Lung (tissue), 11 donors: ENCODE measurements at regions not wholly inside any gene's neighbourhood (a gene's known extent, or its start where the extent isn't known, plus 50 kb on each side); places are given as distances from the start of the nearest gene placed in this dataset.

Experiments used
- ATAC-seq: fragments of 200-7000 bp; cut with Tn5 transposase; one replicate; pipeline ENCODE4 v1.9.1; 2020; ENCODE audit warnings: moderate number of reproducible peaks; ENCODE audit not compliant: insufficient read depth, low FRiP score
- DNase-seq, 3 donors: peaks; one replicate each; pipeline ENCODE4 v3.0.0-alpha.2; 2013 to 2017
- H3K27ac ChIP-seq, 2 donors: one replicate each; pipeline ENCODE4 v1.5.1; 2013; ENCODE audit warnings: mild to moderate bottlenecking in 2 of 2, moderate library complexity in 2 of 2, control low read depth in 1 of 2, inconsistent platforms in 1 of 2, low read depth in 1 of 2, low read length in 1 of 2
- H3K27me3 ChIP-seq, 3 donors: one replicate each; pipeline ENCODE4 v1.5.1; 2013; ENCODE audit warnings: low read length in 2 of 3; ENCODE audit not compliant: control insufficient read depth in 3 of 3, insufficient read depth in 3 of 3
- H3K36me3 ChIP-seq, 4 donors: one replicate each; pipeline ENCODE4 v1.5.1; 2013; ENCODE audit warnings: low read length in 4 of 4, mild to moderate bottlenecking in 1 of 4, moderate library complexity in 1 of 4; ENCODE audit not compliant: control insufficient read depth in 4 of 4, insufficient read depth in 4 of 4
- H3K4me1 ChIP-seq, 5 donors: one replicate each; pipeline ENCODE4 v1.5.1; 2013; ENCODE audit warnings: low read length in 5 of 5, mild to moderate bottlenecking in 2 of 5, moderate library complexity in 1 of 5; ENCODE audit not compliant: control insufficient read depth in 5 of 5, insufficient read depth in 5 of 5
- H3K4me3 ChIP-seq: one replicate; pipeline ENCODE4 v1.5.1; 2013; ENCODE audit warnings: mild to moderate bottlenecking, control low read depth, moderate library complexity
- H3K9ac ChIP-seq, 2 donors: one replicate each; pipeline ENCODE4 v1.5.1; 2013; ENCODE audit warnings: low read length in 2 of 2, control low read depth in 1 of 2; ENCODE audit not compliant: insufficient read depth in 1 of 2
- H3K9me3 ChIP-seq, 4 donors: one replicate each; pipeline ENCODE4 v1.5.1; 2013; ENCODE audit warnings: low read length in 3 of 4, mild to moderate bottlenecking in 1 of 4, moderate library complexity in 1 of 4; ENCODE audit not compliant: control insufficient read depth in 4 of 4, insufficient read depth in 3 of 4
- CTCF ChIP-seq: IDR thresholded peaks from 2 replicates; pipeline ENCODE4 v1.5.1; 2012; ENCODE audit warnings: mild to moderate bottlenecking; ENCODE audit errors: control extremely low read depth, extremely low read depth
- WGBS, 2 donors: extraction: QIAGEN DNeasy Blood & Tissue Kit; methylation state at CpG; one replicate each; pipeline ENCODE4 v1.1.7; 2013; 5-methylcytosine and 5-hydroxymethylcytosine counted together
- donor health status: control.
- donor health status: control.
- donor health status: Bipolar disorder and iron deficiency.
- donor health status: healthy.
- donor health status: DM: yes; HTN: yes; CAD: no.

- no peak for TF ChIP-seq CTCF
- Histone ChIP-seq H3K27me3 (no peaks in the 10 kb centered on the region), H3K27ac (no peak overlapping the region), H3K36me3 (no peaks in the 10 kb centered on the region), H3K4me1 (peaks cover 0 to 16% (median 0%) of the 10 kb centered on the region in 5 donors), H3K9ac (no peak overlapping the region), H3K9me3 (no peaks in the 10 kb centered on the region), H3K4me3 (no peak overlapping the region)
- WGBS, 2 donors = 84 to 88% methylated on average over 2 of the region's 2 CpGs
- DNase-seq = no peak
- no peak for ATAC-seq
These were observed 428.7 kb downstream of the NDFIP2 start for GRCh38 chr13:79909644-79910043.

GRCh38 chr13:79908381-79908780 is 427.4 kb downstream of the NDFIP2 start:
- Histone ChIP-seq H3K9ac (no peak overlapping the region), H3K4me1 (peaks cover 0 to 16% (median 0%) of the 10 kb centered on the region in 5 donors), H3K27me3 (no peaks in the 10 kb centered on the region), H3K9me3 (no peaks in the 10 kb centered on the region), H3K4me3 (no peak overlapping the region), H3K36me3 (no peaks in the 10 kb centered on the region), H3K27ac (no peak overlapping the region)
- WGBS, 2 donors = 50 to 68% methylated on average over 3 of the region's 3 CpGs
- DNase-seq (peak; percentile 25 to 91 (median 65)), ATAC-seq (no peak)
- no peak for TF ChIP-seq CTCF

GRCh38 chr13:79907527-79907926 is 426.6 kb downstream of the NDFIP2 start:
- Histone ChIP-seq H3K27ac (no peak overlapping the region), H3K36me3 (no peaks in the 10 kb centered on the region), H3K4me3 (no peak overlapping the region), H3K4me1 (peaks cover 0 to 16% (median 0%) of the 10 kb centered on the region in 5 donors), H3K9me3 (no peaks in the 10 kb centered on the region), H3K9ac (no peak overlapping the region), H3K27me3 (no peaks in the 10 kb centered on the region)
- ATAC-seq = no peak
- WGBS, 2 donors = 84 to 89% methylated on average over 1 of the region's 1 CpG
- DNase-seq = no peak
- TF ChIP-seq CTCF = no peak

GRCh38 chr13:79906345-79906744 is 425.4 kb downstream of the NDFIP2 start:
- Histone ChIP-seq H3K27ac (no peak overlapping the region), H3K36me3 (no peaks in the 10 kb centered on the region), H3K9ac (no peak overlapping the region), H3K4me3 (no peak overlapping the region), H3K4me1 (peaks cover 0 to 16% (median 0%) of the 10 kb centered on the region in 5 donors), H3K27me3 (no peaks in the 10 kb centered on the region), H3K9me3 (no peaks in the 10 kb centered on the region)
- 75 to 83% methylated on average over 3 of the region's 3 CpGs for WGBS, 2 donors
- no peak for ATAC-seq
- TF ChIP-seq CTCF = no peak
- no peak for DNase-seq
